GM23338 (cell line): ENCODE measurements at regions not wholly inside any gene's neighbourhood (a gene's known extent, or its start where the extent isn't known, plus 50 kb on each side); places are given as distances from the start of the nearest gene placed in this dataset.

Experiments used
- ATAC-seq: fragments of 200-7000 bp; cut with Tn5 transposase; 3 replicates; pipeline ENCODE4 v1.9.1; 2020
- DNase-seq: peaks from one replicate; pipeline ENCODE4 v3.0.0-alpha.2; 2015; ENCODE audit warnings: low spot score
- H2AFZ ChIP-seq: fragments of 200-600 bp; sonication (generic); 2 replicates; pipeline ENCODE4 v1.8.0; 2016; ENCODE audit warnings: antibody characterized with exemption, mild to moderate bottlenecking, moderate library complexity
- H3F3A ChIP-seq: fragments of 200-600 bp; sonication (generic); replicated peaks from 2 replicates; pipeline ENCODE4 v1.8.0; 2017; ENCODE audit warnings: antibody characterized with exemption, mixed run types, low read depth
- H3K27ac ChIP-seq: fragments of 200-600 bp; sonication (generic); 2 replicates; pipeline ENCODE4 v1.6.1; 2016; ENCODE audit warnings: low read depth
- H3K27me3 ChIP-seq: fragments of 200-600 bp; sonication (generic); 2 replicates; pipeline ENCODE4 v1.8.0; 2016; ENCODE audit warnings: mild to moderate bottlenecking, mixed run types, moderate library complexity; ENCODE audit not compliant: insufficient read depth
- H3K36me3 ChIP-seq: fragments of 200-600 bp; sonication (generic); 2 replicates; pipeline ENCODE4 v1.8.0; 2016; ENCODE audit warnings: mild to moderate bottlenecking; ENCODE audit not compliant: insufficient read depth
- H3K4me1 ChIP-seq: fragments of 200-600 bp; sonication (generic); 2 replicates; pipeline ENCODE4 v1.8.0; 2016; ENCODE audit warnings: mild to moderate bottlenecking, moderate library complexity; ENCODE audit not compliant: insufficient read depth
- H3K4me2 ChIP-seq: fragments of 200-600 bp; sonication (generic); 2 replicates; pipeline ENCODE4 v1.7.1; 2017; ENCODE audit warnings: mixed run types
- H3K4me3 ChIP-seq: fragments of 200-600 bp; sonication (generic); 2 replicates; pipeline ENCODE4 v1.6.1; 2016; ENCODE audit warnings: mixed run types
- H3K79me2 ChIP-seq: fragments of 200-600 bp; sonication (generic); replicated peaks from 2 replicates; pipeline ENCODE4 v1.8.0; 2017; ENCODE audit warnings: mild to moderate bottlenecking; ENCODE audit not compliant: insufficient read depth
- H3K9me2 ChIP-seq: fragments of 200-600 bp; sonication (generic); 2 replicates; pipeline ENCODE4 v1.8.0; 2017; ENCODE audit not compliant: insufficient read depth
- H4K20me1 ChIP-seq: fragments of 200-600 bp; sonication (generic); replicated peaks from 2 replicates; pipeline ENCODE4 v1.8.0; 2017; ENCODE audit warnings: mild to moderate bottlenecking; ENCODE audit not compliant: insufficient read depth
- H3K27ac Mint-ChIP-seq: 2 replicates; pipeline ENCODE4 v1.8.0; 2020; ENCODE audit warnings: inconsistent platforms, mild to moderate bottlenecking, moderate library complexity, mixed read lengths
- H3K27me3 Mint-ChIP-seq: 3 replicates; pipeline ENCODE4 v1.8.0; 2022; ENCODE audit warnings: low read depth, mild to moderate bottlenecking, moderate library complexity, mixed read lengths, inconsistent platforms; ENCODE audit not compliant: insufficient read depth, poor library complexity
- H3K36me3 Mint-ChIP-seq: 3 replicates; pipeline ENCODE4 v1.8.0; 2021; ENCODE audit warnings: low read depth, mild to moderate bottlenecking, inconsistent platforms, moderate library complexity, mixed read lengths
- H3K4me1 Mint-ChIP-seq: 3 replicates; pipeline ENCODE4 v1.8.0; 2020; ENCODE audit warnings: mild to moderate bottlenecking, inconsistent platforms, mixed read lengths
- H3K4me3 Mint-ChIP-seq: 3 replicates; pipeline ENCODE4 v1.8.0; 2021; ENCODE audit warnings: moderate library complexity, mild to moderate bottlenecking, inconsistent platforms, mixed read lengths
- H3K9me3 Mint-ChIP-seq: 3 replicates; pipeline ENCODE4 v1.8.0; 2020; ENCODE audit warnings: moderate library complexity, mild to moderate bottlenecking, inconsistent platforms, mixed read lengths
- CREB1 ChIP-seq: fragments of 250-450 bp; sonication (Bioruptor Pico); IDR thresholded peaks from 2 replicates; pipeline ENCODE4 v1.5.0; 2020; ENCODE audit warnings: low read depth, mild to moderate bottlenecking, moderate library complexity
- EZH2 ChIP-seq: fragments of 200-600 bp; sonication (generic); IDR thresholded peaks from one replicate; pipeline ENCODE4 v1.8.0; 2017; ENCODE audit warnings: antibody characterized with exemption, mild to moderate bottlenecking, low read depth; ENCODE audit not compliant: unreplicated experiment
- EZH2phosphoT487 ChIP-seq: fragments of 200-600 bp; sonication (generic); IDR thresholded peaks from one replicate; pipeline ENCODE4 v1.8.1; 2018; ENCODE audit warnings: antibody characterized with exemption; ENCODE audit not compliant: unreplicated experiment
- JUNB ChIP-seq: IDR thresholded peaks from one replicate; pipeline ENCODE4 v1.6.1; 2016; ENCODE audit warnings: antibody characterized with exemption; ENCODE audit not compliant: unreplicated experiment
- NANOG ChIP-seq: IDR thresholded peaks from 2 replicates; pipeline ENCODE4 v1.6.1; 2016; ENCODE audit warnings: antibody characterized with exemption, borderline replicate concordance
- POLR2AphosphoS5 ChIP-seq: IDR thresholded peaks from 2 replicates; pipeline ENCODE4 v1.6.1; 2016; ENCODE audit warnings: antibody characterized with exemption, low read depth
- STAT1 ChIP-seq: IDR thresholded peaks from one replicate; pipeline ENCODE4 v1.6.1; 2016; ENCODE audit warnings: antibody characterized with exemption; ENCODE audit not compliant: unreplicated experiment
- ZNF114 ChIP-seq: fragments of 250-450 bp; sonication (Bioruptor Pico); IDR thresholded peaks from 2 replicates; pipeline ENCODE4 v1.5.0; 2020; ENCODE audit warnings: mild to moderate bottlenecking, moderate library complexity
- ZNF331 ChIP-seq: fragments of 250-450 bp; sonication (Bioruptor Pico); IDR thresholded peaks from 2 replicates; pipeline ENCODE4 v1.5.0; 2020; ENCODE audit warnings: low read depth, mild to moderate bottlenecking, moderate library complexity
- TF ChIP-seq, protein P1 (sequence below): IDR thresholded peaks from 2 replicates; pipeline ENCODE4 v1.6.1; 2016; ENCODE audit warnings: antibody characterized with exemption
- TF ChIP-seq, protein P2 (sequence below), 2 experiments: fragments of 200-600 bp in 1 of 2; sonication (generic) in 1 of 2; conservative IDR thresholded peaks; 2 replicates each; pipeline versions ENCODE4 v1.5.1 to v1.6.1; 2016 to 2017; ENCODE audit warnings: antibody characterized with exemption in 2 of 2, low read depth in 2 of 2, mild to moderate bottlenecking in 2 of 2, moderate library complexity in 1 of 2
- TF ChIP-seq, protein P3 (sequence below): fragments of 250-450 bp; sonication (Bioruptor Pico); IDR thresholded peaks from 2 replicates; pipeline ENCODE4 v1.5.0; 2020; ENCODE audit warnings: mild to moderate bottlenecking, moderate library complexity
- TF ChIP-seq, protein P4 (sequence below): IDR thresholded peaks from one replicate; pipeline ENCODE4 v1.6.1; 2018; ENCODE audit warnings: antibody characterized with exemption; ENCODE audit not compliant: unreplicated experiment

DNA sequence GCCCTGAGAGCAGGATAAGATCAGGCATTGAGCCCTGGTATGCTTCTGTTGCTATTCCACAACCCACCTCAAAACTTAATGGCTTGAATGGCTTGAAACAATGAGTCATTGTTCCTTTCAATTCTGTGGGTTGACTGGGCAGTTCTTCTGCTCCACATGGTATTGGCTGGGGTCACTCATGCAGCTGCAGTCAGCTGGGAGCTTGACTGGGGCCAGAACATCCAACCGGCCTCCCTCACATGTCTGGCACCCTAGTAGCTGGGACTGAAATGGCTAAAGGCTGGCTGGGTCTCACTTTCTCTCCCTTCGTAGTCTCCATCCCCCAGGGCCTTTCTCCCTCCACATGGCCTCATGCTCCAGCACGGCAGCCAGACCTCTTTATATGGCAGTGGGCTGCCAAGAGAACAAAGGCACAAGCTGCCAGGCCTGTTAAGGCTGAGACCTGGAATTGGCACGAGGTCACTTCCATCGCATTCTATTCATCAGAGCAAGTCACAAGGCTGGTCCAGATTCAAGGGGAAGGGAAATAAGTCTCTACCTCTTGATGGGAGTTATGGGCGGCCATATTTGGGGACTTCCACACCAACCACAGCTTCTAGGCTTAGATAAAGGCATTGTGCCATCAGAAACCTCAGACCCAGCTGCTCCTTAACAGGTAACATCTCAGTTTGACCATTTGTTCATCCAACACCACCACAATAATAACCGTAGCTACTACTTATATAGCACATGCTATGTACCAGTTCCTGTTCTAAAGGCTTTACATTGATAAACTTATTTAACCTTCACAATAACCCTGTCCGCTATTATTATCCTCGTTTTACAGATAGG is 159.7 kb upstream of the ATP6AP2 start:
- Histone ChIP-seq H3K27ac (no peak overlapping the region), H3K36me3 (no peaks in the 10 kb centered on the region), H3K9me2 (no peaks in the 10 kb centered on the region), H3K27me3 (no peaks in the 10 kb centered on the region), H3K4me3 (no peak overlapping the region), H3K79me2 (no peaks in the 10 kb centered on the region), H3K4me1 (no peaks in the 10 kb centered on the region), H4K20me1 (no peaks in the 10 kb centered on the region), H3F3A (no peaks in the 10 kb centered on the region), H3K4me2 (no peak overlapping the region), H2AFZ (no peak overlapping the region)
- DNase-seq = no peak
- H3K9me3 Mint-ChIP-seq = peaks cover 5% of the 10 kb centered on the region; the same call in 2 of the 3 replicates
- H3K4me1 Mint-ChIP-seq = no peaks in the 10 kb centered on the region
- ATAC-seq = no peak
- H3K27ac Mint-ChIP-seq = no peak overlapping the region
- H3K4me3 Mint-ChIP-seq = no peak overlapping the region
- no peaks in the 10 kb centered on the region for H3K36me3 Mint-ChIP-seq
- H3K27me3 Mint-ChIP-seq = no peaks in the 10 kb centered on the region
- no peak for TF ChIP-seq ZNF331
- no peak for TF ChIP-seq STAT1
- TF ChIP-seq, protein P1, sequence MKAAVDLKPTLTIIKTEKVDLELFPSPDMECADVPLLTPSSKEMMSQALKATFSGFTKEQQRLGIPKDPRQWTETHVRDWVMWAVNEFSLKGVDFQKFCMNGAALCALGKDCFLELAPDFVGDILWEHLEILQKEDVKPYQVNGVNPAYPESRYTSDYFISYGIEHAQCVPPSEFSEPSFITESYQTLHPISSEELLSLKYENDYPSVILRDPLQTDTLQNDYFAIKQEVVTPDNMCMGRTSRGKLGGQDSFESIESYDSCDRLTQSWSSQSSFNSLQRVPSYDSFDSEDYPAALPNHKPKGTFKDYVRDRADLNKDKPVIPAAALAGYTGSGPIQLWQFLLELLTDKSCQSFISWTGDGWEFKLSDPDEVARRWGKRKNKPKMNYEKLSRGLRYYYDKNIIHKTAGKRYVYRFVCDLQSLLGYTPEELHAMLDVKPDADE = no peak
- TF ChIP-seq, protein P2, sequence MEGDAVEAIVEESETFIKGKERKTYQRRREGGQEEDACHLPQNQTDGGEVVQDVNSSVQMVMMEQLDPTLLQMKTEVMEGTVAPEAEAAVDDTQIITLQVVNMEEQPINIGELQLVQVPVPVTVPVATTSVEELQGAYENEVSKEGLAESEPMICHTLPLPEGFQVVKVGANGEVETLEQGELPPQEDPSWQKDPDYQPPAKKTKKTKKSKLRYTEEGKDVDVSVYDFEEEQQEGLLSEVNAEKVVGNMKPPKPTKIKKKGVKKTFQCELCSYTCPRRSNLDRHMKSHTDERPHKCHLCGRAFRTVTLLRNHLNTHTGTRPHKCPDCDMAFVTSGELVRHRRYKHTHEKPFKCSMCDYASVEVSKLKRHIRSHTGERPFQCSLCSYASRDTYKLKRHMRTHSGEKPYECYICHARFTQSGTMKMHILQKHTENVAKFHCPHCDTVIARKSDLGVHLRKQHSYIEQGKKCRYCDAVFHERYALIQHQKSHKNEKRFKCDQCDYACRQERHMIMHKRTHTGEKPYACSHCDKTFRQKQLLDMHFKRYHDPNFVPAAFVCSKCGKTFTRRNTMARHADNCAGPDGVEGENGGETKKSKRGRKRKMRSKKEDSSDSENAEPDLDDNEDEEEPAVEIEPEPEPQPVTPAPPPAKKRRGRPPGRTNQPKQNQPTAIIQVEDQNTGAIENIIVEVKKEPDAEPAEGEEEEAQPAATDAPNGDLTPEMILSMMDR (conservative IDR thresholded peaks at IDR 0.05; ENCODE audit: low read depth in 2 of 2) = no peak
- TF ChIP-seq, protein P3, sequence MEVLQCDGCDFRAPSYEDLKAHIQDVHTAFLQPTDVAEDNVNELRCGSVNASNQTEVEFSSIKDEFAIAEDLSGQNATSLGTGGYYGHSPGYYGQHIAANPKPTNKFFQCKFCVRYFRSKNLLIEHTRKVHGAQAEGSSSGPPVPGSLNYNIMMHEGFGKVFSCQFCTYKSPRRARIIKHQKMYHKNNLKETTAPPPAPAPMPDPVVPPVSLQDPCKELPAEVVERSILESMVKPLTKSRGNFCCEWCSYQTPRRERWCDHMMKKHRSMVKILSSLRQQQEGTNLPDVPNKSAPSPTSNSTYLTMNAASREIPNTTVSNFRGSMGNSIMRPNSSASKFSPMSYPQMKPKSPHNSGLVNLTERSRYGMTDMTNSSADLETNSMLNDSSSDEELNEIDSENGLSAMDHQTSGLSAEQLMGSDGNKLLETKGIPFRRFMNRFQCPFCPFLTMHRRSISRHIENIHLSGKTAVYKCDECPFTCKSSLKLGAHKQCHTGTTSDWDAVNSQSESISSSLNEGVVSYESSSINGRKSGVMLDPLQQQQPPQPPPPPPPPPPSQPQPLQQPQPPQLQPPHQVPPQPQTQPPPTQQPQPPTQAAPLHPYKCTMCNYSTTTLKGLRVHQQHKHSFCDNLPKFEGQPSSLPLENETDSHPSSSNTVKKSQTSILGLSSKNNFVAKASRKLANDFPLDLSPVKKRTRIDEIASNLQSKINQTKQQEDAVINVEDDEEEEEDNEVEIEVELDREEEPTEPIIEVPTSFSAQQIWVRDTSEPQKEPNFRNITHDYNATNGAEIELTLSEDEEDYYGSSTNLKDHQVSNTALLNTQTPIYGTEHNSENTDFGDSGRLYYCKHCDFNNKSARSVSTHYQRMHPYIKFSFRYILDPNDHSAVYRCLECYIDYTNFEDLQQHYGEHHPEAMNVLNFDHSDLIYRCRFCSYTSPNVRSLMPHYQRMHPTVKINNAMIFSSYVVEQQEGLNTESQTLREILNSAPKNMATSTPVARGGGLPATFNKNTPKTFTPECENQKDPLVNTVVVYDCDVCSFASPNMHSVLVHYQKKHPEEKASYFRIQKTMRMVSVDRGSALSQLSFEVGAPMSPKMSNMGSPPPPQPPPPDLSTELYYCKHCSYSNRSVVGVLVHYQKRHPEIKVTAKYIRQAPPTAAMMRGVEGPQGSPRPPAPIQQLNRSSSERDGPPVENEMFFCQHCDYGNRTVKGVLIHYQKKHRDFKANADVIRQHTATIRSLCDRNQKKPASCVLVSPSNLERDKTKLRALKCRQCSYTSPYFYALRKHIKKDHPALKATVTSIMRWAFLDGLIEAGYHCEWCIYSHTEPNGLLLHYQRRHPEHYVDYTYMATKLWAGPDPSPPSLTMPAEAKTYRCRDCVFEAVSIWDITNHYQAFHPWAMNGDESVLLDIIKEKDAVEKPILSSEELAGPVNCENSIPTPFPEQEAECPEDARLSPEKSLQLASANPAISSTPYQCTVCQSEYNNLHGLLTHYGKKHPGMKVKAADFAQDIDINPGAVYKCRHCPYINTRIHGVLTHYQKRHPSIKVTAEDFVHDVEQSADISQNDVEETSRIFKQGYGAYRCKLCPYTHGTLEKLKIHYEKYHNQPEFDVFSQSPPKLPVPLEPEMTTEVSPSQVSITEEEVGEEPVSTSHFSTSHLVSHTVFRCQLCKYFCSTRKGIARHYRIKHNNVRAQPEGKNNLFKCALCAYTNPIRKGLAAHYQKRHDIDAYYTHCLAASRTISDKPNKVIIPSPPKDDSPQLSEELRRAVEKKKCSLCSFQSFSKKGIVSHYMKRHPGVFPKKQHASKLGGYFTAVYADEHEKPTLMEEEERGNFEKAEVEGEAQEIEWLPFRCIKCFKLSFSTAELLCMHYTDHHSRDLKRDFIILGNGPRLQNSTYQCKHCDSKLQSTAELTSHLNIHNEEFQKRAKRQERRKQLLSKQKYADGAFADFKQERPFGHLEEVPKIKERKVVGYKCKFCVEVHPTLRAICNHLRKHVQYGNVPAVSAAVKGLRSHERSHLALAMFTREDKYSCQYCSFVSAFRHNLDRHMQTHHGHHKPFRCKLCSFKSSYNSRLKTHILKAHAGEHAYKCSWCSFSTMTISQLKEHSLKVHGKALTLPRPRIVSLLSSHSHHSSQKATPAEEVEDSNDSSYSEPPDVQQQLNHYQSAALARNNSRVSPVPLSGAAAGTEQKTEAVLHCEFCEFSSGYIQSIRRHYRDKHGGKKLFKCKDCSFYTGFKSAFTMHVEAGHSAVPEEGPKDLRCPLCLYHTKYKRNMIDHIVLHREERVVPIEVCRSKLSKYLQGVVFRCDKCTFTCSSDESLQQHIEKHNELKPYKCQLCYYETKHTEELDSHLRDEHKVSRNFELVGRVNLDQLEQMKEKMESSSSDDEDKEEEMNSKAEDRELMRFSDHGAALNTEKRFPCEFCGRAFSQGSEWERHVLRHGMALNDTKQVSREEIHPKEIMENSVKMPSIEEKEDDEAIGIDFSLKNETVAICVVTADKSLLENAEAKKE (CRISPR knock-in tag) = no peak
- TF ChIP-seq, protein P4, sequence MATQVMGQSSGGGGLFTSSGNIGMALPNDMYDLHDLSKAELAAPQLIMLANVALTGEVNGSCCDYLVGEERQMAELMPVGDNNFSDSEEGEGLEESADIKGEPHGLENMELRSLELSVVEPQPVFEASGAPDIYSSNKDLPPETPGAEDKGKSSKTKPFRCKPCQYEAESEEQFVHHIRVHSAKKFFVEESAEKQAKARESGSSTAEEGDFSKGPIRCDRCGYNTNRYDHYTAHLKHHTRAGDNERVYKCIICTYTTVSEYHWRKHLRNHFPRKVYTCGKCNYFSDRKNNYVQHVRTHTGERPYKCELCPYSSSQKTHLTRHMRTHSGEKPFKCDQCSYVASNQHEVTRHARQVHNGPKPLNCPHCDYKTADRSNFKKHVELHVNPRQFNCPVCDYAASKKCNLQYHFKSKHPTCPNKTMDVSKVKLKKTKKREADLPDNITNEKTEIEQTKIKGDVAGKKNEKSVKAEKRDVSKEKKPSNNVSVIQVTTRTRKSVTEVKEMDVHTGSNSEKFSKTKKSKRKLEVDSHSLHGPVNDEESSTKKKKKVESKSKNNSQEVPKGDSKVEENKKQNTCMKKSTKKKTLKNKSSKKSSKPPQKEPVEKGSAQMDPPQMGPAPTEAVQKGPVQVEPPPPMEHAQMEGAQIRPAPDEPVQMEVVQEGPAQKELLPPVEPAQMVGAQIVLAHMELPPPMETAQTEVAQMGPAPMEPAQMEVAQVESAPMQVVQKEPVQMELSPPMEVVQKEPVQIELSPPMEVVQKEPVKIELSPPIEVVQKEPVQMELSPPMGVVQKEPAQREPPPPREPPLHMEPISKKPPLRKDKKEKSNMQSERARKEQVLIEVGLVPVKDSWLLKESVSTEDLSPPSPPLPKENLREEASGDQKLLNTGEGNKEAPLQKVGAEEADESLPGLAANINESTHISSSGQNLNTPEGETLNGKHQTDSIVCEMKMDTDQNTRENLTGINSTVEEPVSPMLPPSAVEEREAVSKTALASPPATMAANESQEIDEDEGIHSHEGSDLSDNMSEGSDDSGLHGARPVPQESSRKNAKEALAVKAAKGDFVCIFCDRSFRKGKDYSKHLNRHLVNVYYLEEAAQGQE = no peak
- no peak for TF ChIP-seq CREB1 (CRISPR knock-in tag)
- TF ChIP-seq ZNF114 (CRISPR knock-in tag) = no peak
- no peak for TF ChIP-seq NANOG
- TF ChIP-seq EZH2phosphoT487 = no peak
- no peak for TF ChIP-seq EZH2
- TF ChIP-seq JUNB = no peak
- TF ChIP-seq POLR2AphosphoS5 = no peak
